Ovary (tissue), 3 donors: ENCODE measurements at regions not wholly inside any gene's neighbourhood (a gene's known extent, or its start where the extent isn't known, plus 50 kb on each side); places are given as distances from the start of the nearest gene placed in this dataset.

Experiments used
- CTCF ChIP-seq, 3 donors: fragments of 450-650 bp in 2 of 3; fragments of 200-600 bp in 1 of 3; IDR thresholded peaks; one replicate each; pipeline versions ENCODE4 v1.5.1 to v1.8.0; 2016 to 2022; ENCODE audit warnings: antibody characterized with exemption in 3 of 3, mild to moderate bottlenecking in 1 of 3
- POLR2A ChIP-seq: fragments of 450-650 bp; IDR thresholded peaks from one replicate; pipeline ENCODE4 v1.6.1; 2017; ENCODE audit warnings: antibody characterized with exemption, mild to moderate bottlenecking, moderate library complexity
- donor health status: DM: no; HTN: no; CAD: no.

GRCh38 chr14:100982353-100982752, 78.8 kb upstream of the RTL1 start:
- TF ChIP-seq POLR2A, result no peak
- no peak for TF ChIP-seq CTCF (IDR thresholded peaks at IDR 0.05)
